Hematopoietic multipotent progenitor cell treated with erythropoietin and hydrocortisone succinate and interleukin-3 and kit ligand, for 6 days (in vitro differentiated cells): ENCODE measurements at regions not wholly inside any gene's neighbourhood (a gene's known extent, or its start where the extent isn't known, plus 50 kb on each side); places are given as distances from the start of the nearest gene placed in this dataset.

Source experiments
- DNase-seq: peaks from one replicate; pipeline ENCODE4 v3.0.0-alpha.2; 2015

DNA sequence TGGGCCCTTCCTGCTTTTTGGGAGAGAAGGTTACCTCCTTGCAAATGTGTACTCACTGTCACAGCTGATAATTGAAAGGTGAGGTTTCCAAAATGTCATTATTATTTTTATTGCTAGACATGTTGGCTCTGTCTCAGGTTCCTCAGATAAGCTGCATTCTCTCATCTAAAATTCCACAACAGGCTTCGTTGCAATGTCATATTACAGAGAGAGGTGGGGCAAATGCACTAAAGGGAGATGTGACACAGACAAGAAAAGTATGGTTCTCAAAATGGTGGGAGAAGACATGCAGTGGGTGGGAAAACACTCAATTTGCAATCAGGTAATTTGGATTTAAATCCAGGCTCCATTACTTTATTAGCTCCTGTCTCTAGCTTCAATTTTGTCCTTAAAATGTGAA lies 256.4 kb upstream of the POU3F2 start:
- no peak for DNase-seq

DNA sequence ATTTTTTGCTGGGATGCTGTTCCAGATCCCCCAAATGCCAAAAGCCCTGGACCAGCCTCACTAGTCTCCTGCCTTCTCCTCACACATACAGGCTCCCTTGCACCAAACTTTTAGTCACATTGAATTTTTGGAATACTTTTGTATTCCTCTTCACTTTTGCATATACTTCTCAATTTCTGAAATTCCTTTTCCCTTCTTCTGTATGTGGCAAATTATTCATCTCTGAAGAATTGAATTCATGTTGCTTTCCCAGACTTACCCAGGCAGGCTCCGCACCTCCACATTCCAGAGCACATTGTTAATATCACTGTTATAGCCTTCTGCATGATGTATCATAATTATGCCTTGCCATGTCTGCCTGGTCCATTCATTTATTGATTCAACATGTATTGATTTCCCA lies 255.3 kb upstream of the POU3F2 start:
- no peak for DNase-seq

DNA sequence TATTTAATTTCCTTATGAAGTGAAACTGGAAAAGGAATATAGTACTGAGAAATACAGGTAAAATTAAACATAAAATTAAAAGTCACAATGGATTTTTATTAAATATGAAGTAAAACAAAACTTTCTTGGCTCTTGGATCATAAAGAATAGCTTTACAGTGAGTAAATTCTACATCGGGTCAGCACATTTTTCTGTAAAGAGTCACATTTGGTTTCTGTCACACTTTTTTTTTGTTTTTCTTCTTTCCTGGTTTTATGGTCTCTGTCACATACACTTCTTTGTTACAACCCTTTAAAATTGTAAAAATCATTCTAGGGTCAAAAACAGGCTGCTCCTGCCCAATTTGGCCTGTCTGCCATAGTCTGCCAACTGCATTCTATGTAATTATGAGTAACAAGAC lies 254.4 kb upstream of the POU3F2 start:
- DNase-seq = no peak

DNA sequence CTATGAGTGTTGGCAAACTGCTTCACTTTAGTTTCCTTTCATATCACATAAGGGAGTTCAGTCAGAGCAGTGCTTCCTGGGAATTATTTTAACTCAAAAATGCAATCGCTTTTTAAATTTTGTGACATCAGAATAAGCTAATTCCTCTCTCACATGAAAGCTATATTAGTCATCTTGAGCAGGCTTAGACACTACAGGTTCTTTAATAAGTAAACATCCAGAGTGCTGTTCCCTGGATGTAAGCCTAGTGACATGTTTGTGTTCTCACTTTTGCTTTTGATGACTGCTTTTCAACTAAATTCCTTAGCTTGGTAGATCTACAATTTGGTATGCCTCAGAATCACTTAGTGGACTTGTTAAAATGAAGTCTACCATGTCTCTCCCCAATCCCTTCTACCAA lies 252.7 kb upstream of the POU3F2 start:
- DNase-seq = no peak

DNA sequence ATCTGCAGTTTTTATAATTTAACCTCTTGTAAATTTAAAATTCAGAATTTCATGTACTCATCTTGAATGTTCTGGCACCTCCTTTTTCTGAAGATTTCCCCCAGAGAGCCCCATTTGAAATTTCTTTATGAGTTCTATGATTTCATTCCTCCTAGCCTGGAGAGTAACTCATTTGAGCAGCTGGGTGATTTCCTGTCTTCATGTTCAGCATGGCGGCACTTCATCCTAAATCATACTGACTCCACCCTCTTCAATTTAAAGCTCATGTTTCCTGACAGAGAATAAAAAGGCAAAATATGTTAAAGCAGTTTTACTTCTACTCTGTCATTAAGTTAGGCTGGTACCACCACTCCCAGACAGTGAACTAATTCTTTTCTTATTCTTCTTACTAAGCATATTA lies 250.9 kb upstream of the POU3F2 start:
- no peak for DNase-seq

DNA sequence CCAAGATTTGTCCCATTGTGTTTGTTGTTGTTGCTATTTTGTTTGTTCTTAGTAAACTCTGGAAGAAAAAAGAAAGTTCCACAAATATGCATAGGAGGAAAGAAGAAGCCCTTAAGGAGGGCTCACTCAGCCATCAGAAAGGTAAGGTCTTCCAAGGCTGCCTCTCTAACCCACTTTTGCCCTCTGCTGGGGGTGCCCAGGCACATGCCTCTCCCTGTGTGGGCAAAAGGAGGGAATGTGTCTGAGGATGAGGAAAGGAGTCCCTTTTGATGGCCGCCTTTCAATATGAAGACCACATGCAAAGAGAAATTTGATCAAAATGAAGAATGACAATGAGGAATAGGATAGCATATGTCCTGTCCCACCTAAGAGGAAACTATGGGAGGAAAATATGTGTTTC lies 248.2 kb upstream of the POU3F2 start:
- no peak for DNase-seq

DNA sequence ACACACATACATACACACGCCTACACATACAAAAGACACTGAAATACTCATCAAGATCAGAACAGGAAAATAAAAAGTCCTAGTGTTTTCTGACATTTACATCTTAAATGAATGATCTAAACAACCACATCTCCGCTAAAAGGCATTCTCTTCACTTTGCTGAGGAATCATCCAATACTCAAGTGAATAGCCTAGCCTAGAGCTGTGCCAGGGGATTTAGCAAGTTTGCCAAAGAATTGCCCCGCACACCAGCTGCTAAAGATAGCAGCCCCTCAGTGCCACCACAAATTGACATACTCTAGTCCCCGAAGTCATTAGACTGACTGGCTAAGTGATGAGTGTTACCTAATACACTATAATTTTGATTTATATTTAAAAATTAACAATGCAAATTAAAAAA lies 246.8 kb upstream of the POU3F2 start:
- DNase-seq = no peak

DNA sequence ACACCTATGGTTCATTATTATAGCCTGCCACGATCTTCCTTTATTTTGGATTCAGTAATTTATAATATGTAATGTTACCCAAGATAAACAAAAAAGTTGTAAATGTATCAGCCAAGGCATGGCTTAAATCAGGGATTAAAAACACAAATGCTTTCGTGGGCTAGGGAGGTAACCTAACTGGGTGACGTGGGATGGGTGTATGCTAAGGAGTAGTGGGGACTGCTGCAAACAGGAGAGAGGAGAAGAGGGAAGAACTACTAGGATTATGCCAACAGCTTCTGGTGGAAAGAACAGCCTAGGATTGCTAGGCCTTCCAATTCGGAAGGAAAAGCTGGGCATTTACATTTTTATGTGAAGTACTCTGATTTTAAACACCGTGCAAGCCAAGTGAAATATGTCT lies 244.8 kb upstream of the POU3F2 start:
- DNase-seq = no peak

DNA sequence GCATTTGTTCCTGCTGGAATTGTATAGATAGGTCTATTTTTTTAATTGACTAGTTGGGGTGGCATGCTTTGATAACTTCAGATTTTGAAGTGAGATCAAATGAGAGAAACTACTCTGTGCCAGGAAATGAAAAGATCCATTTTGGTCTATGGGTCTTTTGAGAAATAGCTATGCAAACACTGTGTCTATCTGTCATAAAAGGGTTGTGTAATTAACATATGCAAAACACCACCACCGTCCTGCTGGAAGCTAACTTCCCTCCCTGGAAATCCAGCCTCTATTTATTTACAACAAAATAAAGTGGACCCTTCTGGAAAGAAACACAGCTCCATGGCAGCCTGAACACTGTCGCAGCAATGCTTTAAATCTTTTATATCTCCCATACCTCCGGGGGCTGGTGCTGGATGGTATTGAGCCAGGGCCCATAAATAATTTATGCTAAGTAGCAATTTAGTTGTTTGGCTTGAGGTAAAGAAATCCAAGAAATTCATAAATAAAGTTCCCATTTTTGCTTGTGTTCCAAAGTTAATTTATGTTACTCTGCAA lies 244.2 kb upstream of the POU3F2 start:
- no peak for DNase-seq

DNA sequence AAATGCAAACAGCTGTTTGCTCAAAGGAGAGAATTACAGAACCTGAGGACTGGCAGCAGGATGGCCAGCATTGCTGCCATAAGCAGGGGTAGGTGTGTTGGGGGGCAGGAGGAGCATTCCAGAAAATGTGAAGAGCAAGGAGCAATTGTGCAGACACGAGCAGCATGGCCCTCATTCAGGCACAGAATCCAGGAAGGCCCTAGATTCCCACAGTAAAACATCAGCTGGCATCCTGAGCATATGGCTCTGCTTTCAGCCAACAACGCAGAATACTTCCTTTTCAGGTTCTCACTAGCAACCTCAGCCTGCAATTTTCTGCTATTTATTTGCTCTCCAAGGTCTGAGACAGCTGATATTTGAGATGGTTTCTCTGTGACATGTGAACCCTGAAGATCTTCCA lies 243.4 kb upstream of the POU3F2 start:
- DNase-seq = no peak

DNA sequence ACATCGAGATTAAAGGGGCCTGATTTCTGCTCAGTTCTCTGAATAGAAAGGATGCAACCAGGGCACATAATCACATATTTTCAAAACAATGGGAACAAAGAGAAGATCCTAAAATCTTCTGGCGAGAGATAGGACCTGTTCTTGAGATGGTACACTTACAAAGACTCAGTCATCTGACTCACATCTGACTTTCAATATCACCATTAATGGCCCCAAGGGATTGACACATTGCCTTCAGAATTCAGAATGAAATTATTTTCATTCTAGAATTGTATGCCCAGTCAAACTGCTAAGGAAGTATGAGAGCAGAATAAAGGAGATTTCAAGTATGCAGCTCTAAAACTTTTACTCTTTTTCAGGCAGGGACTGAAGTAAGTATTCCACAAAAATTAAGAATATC lies 240.7 kb upstream of the POU3F2 start:
- no peak for DNase-seq

DNA sequence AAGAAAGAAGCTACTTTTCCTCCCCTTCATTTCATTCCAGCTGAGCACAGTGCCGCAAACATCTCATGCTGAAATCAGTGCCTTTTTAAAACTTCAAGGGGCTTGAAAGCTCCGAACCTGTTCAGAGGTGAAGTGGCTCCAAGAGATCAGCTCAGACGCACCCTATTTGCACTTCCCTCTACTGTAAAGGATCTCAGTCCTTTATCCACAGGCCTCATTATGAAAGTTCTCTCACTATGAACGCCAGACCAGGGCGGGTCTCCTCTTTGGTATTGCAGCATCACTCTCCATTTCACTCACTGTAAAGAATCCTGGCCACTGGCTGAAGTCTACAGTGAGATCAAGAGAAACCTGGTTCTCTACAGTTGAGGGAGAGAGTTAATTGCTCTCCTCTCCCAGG lies 232.7 kb upstream of the POU3F2 start:
- DNase-seq = no peak

DNA sequence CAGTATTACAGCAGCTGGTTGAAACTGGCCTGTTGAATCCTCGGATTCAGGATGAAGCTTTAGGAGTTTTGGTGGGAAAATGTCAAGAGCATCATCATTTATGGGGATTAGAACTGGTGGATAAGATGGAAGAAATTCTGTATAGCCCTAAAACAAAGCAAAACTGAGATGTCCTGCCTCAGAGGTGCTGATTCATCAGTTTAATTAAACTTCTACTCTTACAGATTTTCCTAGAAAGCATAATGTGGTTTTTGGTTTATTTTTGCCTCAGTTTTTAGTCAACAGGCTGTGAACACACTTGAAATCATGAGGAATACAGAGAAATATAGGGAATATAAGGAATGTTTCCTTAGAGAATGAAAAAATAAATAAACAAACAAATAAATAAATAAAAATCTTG lies 228.7 kb upstream of the POU3F2 start:
- no peak for DNase-seq

DNA sequence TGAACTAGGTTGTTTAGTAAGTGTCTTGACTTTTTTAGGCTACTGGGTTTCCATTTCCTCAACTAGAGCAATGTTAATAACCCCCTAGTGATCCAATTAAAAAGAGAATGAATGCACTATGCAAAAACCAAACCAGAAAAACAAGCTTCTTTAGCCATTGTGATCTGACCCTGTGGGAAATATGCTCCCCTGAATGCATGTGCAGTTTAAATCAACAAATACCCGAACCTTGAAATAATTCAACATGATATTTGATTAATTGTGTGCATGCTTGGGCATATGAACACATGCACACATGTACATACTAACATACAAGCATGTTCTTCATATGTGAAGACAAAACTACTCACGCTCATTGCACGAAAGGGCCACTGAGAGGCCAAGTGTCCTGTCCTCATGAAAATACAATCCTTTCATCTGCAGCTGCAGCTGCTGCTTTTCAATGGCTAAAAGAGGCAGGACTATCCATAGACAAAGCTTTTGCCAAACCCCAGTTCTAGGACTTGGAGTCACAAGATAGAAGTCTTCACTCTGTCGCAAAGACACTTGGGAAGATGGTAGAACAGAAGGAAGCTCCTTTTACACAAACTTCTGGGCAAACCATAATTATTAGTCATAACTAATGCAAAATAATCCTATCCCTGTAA lies 207.1 kb upstream of the POU3F2 start:
- DNase-seq = no peak

DNA sequence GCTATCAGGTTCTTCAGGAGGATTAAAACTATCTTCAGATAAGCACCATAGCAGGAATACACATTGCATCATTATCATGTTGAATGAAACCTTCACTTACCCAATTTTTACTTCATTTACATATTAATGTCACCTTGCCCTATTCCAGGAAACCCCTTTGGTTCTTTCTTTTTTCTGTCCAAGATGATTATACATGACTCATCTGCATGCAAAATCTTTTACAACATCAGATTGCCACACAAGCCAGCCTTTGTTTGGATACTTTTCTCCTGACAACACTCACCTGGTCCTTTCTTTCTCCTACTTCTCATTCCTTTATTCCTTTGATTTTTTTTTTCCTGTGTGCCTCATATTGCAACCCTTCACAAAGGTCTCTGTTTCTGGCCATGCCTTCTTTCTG lies 200.5 kb upstream of the POU3F2 start:
- no peak for DNase-seq

DNA sequence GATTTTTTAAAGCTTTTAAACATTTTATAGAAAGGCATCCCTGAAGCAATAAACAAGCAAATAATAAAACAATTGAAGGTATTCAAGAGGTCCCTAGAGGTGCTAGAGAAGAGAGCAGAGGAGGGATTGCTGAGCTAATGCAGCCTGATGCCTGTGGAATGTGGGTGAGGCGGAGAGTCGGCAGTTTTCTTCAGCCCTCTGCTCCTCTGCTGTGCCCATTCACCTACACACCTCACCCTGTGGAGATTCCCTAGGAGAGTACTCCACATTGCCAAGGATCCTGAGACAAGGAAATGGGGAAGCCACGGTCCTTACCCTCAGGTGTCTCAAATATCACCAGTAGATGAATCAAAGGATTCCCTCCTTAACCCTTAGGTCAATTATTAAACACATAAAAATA lies 199.8 kb upstream of the POU3F2 start:
- DNase-seq = no peak

DNA sequence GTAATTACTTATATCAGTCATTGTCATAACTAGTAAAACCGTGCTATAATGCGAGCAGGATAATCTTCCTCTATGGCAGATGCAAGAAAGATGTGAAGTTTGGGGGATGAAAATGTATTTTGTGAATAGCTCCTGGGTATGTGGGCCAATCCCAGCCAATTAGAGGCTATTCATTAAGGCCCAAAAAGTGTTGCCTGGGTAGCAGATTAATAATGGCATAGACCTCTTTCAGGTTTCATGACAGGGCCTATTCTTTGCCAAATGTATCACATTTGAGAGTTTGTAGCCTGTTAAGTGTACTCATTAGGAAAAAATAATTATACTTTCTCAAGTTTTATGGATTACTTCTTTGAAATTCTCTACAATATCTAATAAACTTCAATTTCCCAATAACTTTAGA lies 199.2 kb upstream of the POU3F2 start:
- no peak for DNase-seq

DNA sequence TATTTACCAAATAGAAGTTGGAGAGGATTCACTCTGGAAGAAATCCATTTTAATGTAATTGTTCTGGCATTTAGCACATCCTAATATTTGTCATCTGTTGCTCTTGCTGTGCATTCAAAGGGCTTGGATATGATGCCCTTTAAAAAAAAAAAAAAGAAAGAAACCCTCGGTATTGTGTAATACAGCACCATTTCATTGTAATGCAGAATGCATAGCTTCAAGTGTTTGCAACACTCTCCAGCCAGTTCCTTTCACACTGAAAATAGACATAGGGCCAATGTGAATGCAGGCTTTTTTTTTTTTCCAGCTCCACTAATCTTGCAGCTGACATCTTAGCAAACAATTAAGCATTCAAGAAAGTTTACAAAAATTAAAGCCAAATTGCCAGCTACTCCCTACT lies 197.4 kb upstream of the POU3F2 start:
- no peak for DNase-seq

DNA sequence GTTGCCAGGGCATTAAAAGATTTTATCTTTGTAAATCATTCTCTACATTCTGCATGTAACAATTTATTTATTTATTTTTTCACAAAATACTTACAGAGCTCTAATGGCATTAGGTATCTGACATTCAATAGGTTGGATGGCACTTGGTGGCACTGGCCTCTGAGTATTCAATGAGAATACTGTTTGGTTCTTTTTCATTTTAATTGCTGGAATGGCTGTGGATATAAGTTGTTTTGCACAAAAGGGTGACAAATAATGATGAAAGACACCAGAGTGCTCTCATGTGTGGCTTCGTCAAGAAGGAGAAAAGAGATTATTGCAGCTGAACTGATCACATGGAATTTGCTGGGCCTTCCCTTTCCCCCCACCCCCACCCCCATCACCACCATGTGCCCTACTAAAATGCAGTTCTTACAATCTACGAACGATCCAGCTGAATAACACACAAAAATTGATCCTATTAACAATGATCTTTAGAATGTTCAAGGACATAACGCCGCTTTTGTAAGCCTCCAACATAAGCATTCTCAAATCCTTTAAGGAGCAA lies 195.2 kb upstream of the POU3F2 start:
- DNase-seq = no peak

DNA sequence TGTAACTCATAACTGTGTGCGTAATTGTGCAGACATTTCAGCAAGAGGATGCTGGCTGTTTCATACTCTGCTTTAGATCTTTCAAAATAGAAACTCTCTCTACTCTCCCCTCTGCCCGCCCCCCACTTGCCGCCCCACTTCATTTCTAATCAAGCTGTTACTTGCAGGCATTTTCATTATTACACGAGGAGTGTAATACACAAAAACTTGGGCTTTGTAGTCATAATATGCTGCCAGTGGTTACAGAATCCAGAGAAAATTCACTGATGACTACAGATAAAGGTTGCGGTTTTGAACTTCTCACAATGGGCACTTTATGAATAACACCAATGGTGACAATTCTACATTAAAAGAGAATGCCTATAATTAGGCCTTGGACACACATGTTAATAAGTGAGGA lies 194.0 kb upstream of the POU3F2 start:
- DNase-seq = no peak

DNA sequence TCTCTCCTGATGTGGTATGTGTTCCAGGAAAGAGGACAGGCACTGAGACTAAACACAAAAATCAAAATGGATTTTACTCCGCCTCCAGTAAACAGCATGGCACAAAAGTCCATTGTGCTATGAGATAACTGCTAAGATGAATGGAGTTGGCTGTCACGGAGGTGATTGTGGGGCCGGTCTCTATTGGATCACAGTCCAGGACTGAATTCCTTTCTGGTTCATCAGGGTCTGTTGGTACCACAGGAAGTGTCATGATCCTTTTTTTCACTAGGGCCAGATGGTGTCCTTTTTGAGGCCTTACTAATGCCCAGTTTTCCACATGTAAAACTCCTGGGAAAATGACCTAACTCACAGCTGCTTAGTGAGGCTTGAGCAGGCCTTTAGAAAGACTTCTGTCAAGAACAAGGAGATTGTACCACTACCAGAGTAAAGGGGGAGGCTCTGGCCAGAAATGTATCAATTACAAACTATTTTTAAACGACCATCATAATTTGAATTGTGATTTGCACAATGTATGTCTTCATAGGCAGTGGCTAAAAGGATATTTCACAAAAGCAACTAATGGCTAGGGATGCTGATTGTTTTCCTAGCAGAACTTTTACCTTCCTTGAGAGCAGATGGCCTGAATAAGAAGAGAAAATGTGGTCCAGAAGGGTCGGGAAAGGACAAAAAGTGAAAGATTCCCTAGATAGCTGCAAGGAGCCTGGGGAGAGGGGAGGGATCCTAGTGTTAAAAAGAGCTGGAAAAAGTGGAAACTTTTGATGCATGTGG lies 192.2 kb upstream of the POU3F2 start:
- DNase-seq = no peak

DNA sequence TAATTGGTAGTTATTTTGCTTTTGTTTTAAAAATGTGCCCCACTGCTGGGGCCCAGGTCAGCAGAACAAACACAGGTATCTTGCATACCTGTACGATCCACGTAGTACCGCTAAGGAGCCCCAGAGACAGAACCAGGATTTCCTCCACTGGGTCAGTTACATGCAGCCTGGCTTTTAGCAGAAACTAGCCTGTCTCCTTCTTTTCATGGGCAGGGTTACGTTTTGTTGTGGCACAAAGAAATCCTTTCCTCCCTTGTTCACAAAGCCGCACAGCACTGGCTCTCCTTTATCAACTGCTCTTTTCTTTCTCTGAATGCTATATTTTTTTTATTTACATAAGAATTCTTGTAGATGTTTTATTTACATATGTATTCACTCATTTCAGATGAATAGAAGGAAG lies 190.3 kb upstream of the POU3F2 start:
- no peak for DNase-seq

DNA sequence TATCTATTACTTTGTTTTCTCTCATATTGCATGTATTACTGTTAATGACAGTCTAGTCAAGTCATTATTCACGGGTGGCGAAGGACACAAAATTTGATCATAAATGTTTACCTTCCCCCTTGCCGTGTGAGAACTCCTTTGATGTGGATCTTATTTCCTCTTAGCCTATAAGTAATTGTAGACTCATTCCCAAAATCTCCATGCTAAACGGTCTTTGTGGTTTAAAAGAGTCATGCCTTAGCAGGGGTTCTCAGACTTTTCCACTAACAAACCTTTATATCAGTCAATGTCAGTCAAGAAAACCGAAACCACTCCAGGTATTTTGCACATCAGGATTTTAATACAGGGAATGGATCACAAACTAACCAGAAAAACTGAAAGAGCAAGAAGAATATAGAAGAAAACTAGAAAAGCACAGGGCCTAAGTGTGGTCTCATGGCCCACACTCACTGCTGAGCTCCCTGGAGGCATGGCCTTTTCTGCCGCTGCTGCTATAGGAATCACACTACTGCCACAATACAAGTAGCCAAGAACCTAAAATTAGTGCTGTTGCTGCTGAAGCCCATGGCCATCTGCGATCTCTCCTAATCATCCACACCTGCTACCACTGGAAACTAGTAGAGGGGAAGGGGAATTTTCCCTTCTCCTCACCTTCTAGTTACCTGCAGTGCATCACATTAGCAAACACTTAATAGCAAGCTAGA lies 186.0 kb upstream of the POU3F2 start:
- DNase-seq = no peak

DNA sequence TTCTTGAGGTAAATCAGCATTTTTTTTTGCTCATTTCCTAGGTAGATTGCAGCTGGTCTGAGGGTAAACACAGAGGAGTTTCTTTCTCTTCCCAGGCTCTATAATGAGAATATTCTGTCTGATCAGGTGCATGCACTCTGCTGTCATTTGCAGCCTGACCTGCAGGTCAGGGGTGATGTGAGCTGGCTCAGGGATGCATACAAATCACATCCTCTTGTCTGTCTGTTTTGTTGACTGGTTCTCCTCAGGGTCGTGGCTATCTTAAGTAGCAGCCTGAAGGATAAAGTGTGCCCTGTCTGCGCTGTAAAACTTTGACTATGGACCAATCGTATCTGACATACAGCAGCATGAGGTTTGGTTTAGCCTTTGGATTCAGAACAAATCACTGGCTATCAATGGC lies 183.4 kb upstream of the POU3F2 start:
- DNase-seq = no peak
